Caco-2 (cell line): ENCODE measurements at regions not wholly inside any gene's neighbourhood (a gene's known extent, or its start where the extent isn't known, plus 50 kb on each side); places are given as distances from the start of the nearest gene placed in this dataset.

ENCODE experiments used
- BruUV-seq: library from RNA; stranded (reverse); fragments of 400-500 nt; replicated peaks from 2 replicates; lab custom pipeline; 2021; lab: Mats Ljungman, UMichigan
- CTCF ChIA-PET: fragments of 300-600 bp; sonication (Branson Sonifier 250); formaldehyde crosslinking; loops from one replicate; lab custom pipeline; 2022; ENCODE audit warnings: antibody characterized with exemption; lab: Charles Lee
- POLR2A ChIA-PET: fragments of 300-600 bp; sonication (Branson Sonifier 250); formaldehyde crosslinking; loops from one replicate; lab custom pipeline; 2022; ENCODE audit warnings: antibody characterized with exemption; lab: Charles Lee
- DNase-seq, 2 experiments: peaks; one replicate each; pipeline versions ENCODE4 v3.0.0 to v3.0.0-alpha.2; 2020 to 2022
- H3K27me3 ChIP-seq: replicated peaks from 2 replicates; pipeline ENCODE4 v1.6.0; 2011; ENCODE audit warnings: low read length; ENCODE audit not compliant: control insufficient read depth, insufficient read depth
- H3K36me3 ChIP-seq: 2 replicates; pipeline ENCODE4 v1.5.1; 2011; ENCODE audit warnings: low read length; ENCODE audit not compliant: control insufficient read depth, insufficient read depth
- H3K4me1 ChIP-seq: fragments of 250-450 bp; sonication (Bioruptor Pico); 2 replicates; pipeline ENCODE4 v1.5.1; 2020; ENCODE audit warnings: mild to moderate bottlenecking
- H3K4me3 ChIP-seq: 2 replicates; pipeline ENCODE4 v1.5.1; 2011; ENCODE audit warnings: low read depth, mild to moderate bottlenecking, control low read depth, low read length
- H3K9me3 ChIP-seq: fragments of 250-450 bp; sonication (Bioruptor Pico); 2 replicates; pipeline ENCODE4 v1.5.1; 2020; ENCODE audit warnings: mild to moderate bottlenecking, moderate library complexity
- H3K27ac Mint-ChIP-seq: one replicate; pipeline ENCODE4 v1.8.0; 2022; ENCODE audit warnings: mixed read lengths; ENCODE audit not compliant: unreplicated experiment
- H3K27me3 Mint-ChIP-seq: one replicate; pipeline ENCODE4 v1.8.0; 2022; ENCODE audit warnings: mixed read lengths; ENCODE audit not compliant: insufficient read depth, unreplicated experiment
- H3K36me3 Mint-ChIP-seq: one replicate; pipeline ENCODE4 v1.8.0; 2022; ENCODE audit warnings: mild to moderate bottlenecking, mixed read lengths; ENCODE audit not compliant: insufficient read depth, unreplicated experiment
- H3K4me1 Mint-ChIP-seq: one replicate; pipeline ENCODE4 v1.8.0; 2022; ENCODE audit warnings: low read depth, mixed read lengths; ENCODE audit not compliant: unreplicated experiment
- H3K4me3 Mint-ChIP-seq: one replicate; pipeline ENCODE4 v1.8.0; 2022; ENCODE audit warnings: mild to moderate bottlenecking, moderate library complexity, mixed read lengths; ENCODE audit not compliant: unreplicated experiment
- H3K9me3 Mint-ChIP-seq: one replicate; pipeline ENCODE4 v1.8.0; 2022; ENCODE audit warnings: mixed read lengths; ENCODE audit not compliant: unreplicated experiment
- intact Hi-C: fragments of 100-400 bp; cut with micrococcal nuclease; formaldehyde crosslinking; loops from one replicate; pipeline ENCODE4 v1.10.0; 2022; ENCODE audit not compliant: unreplicated experiment
- TF ChIP-seq, protein P1 (sequence below), 2 experiments: fragments of 200-600 bp in 1 of 2; IDR thresholded peaks; 1 replicate in 1 of 2; 2 replicates in 1 of 2; pipeline versions ENCODE4 v1.5.1 to v1.8.0; 2011 to 2022; ENCODE audit warnings: antibody characterized with exemption in 1 of 2, control low read depth in 1 of 2, inconsistent platforms in 1 of 2, low read depth in 1 of 2, low read length in 1 of 2, mild to moderate bottlenecking in 1 of 2, moderate library complexity in 1 of 2; ENCODE audit not compliant: insufficient read depth in 1 of 2, severe bottlenecking in 1 of 2, unreplicated experiment in 1 of 2

DNA sequence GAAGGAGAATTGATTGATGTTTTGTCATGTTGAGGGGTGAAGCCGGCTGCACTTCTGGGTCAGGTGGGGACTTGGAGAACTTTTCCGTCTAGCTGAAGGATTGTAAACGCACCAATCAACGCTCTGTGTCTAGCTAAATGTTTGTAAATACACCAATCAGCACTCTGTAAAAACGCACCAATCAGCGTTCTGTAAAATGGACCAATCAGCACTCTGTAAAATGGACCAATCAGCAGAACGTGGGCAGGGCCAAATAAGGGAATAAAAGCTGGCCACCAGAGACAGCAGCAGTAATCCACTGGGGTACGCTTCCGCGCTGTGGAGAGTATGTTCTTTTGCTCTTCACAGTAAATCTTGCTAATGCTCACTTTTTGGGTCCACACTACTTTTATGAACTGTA lies 384.1 kb downstream of the FOXG1 start:
- Histone ChIP-seq H3K27me3 (no peaks in the 10 kb centered on the region), H3K36me3 (no peaks in the 10 kb centered on the region), H3K9me3 (no peaks in the 10 kb centered on the region), H3K4me3 (no peak overlapping the region), H3K4me1 (no peaks in the 10 kb centered on the region)
- Mint-ChIP-seq H3K27ac (no peak overlapping the region), H3K4me1 (no peaks in the 10 kb centered on the region), H3K27me3 (no peaks in the 10 kb centered on the region), H3K36me3 (no peaks in the 10 kb centered on the region), H3K4me3 (no peak overlapping the region), H3K9me3 (peaks cover 10% of the 10 kb centered on the region)
- ChIA-PET CTCF (no interaction called here), POLR2A (no interaction called here)
- DNase-seq = no peak
- TF ChIP-seq, protein P1, sequence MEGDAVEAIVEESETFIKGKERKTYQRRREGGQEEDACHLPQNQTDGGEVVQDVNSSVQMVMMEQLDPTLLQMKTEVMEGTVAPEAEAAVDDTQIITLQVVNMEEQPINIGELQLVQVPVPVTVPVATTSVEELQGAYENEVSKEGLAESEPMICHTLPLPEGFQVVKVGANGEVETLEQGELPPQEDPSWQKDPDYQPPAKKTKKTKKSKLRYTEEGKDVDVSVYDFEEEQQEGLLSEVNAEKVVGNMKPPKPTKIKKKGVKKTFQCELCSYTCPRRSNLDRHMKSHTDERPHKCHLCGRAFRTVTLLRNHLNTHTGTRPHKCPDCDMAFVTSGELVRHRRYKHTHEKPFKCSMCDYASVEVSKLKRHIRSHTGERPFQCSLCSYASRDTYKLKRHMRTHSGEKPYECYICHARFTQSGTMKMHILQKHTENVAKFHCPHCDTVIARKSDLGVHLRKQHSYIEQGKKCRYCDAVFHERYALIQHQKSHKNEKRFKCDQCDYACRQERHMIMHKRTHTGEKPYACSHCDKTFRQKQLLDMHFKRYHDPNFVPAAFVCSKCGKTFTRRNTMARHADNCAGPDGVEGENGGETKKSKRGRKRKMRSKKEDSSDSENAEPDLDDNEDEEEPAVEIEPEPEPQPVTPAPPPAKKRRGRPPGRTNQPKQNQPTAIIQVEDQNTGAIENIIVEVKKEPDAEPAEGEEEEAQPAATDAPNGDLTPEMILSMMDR (IDR thresholded peaks at IDR 0.05; ENCODE audit: insufficient read depth in 1 of 2, low read depth in 1 of 2, low read length in 1 of 2, severe bottlenecking in 1 of 2, unreplicated experiment in 1 of 2) = no peak
- intact Hi-C loops = no loop called here
- no TSS peak for BruUV-seq

GRCh38 chr14:29156096-29156495 lies 389.5 kb downstream of the FOXG1 start:
- Mint-ChIP-seq H3K36me3 (no peaks in the 10 kb centered on the region), H3K4me3 (no peak overlapping the region), H3K4me1 (no peaks in the 10 kb centered on the region), H3K9me3 (peaks cover 10% of the 10 kb centered on the region), H3K27ac (no peak overlapping the region), H3K27me3 (no peaks in the 10 kb centered on the region)
- CTCF ChIA-PET = no interaction called here
- DNase-seq = no peak
- intact Hi-C loops = no loop called here
- no peaks in the 10 kb centered on the region for H3K9me3 ChIP-seq
- no peaks in the 10 kb centered on the region for H3K27me3 ChIP-seq
- TF ChIP-seq, protein P1 (IDR thresholded peaks at IDR 0.05; ENCODE audit: insufficient read depth in 1 of 2, low read depth in 1 of 2, low read length in 1 of 2, severe bottlenecking in 1 of 2, unreplicated experiment in 1 of 2) = no peak
- no peaks in the 10 kb centered on the region for H3K4me1 ChIP-seq
- no peaks in the 10 kb centered on the region for H3K36me3 ChIP-seq
- H3K4me3 ChIP-seq = no peak overlapping the region
- POLR2A ChIA-PET = no interaction called here
- no TSS peak for BruUV-seq

DNA sequence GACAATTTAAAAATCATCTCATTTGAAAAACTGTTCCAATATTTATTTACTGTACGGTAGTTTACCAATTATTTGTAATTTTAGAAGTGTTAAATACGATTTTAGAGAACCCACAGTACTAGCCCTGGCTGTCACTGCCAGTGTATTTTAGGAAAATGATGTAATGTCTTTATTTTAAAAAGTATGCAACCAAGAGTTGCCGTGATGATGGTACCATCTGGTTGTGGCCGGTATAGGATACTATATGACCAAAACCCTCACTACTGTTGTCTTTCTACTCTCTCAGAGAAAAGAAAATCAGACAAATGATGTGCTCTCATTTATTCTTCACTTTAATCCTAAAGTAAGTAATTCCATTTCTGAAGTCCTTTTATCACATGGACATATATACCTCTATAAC lies 395.0 kb downstream of the FOXG1 start:
- Mint-ChIP-seq H3K4me3 (no peak overlapping the region), H3K27me3 (no peaks in the 10 kb centered on the region), H3K27ac (no peak overlapping the region), H3K4me1 (no peaks in the 10 kb centered on the region), H3K36me3 (no peaks in the 10 kb centered on the region), H3K9me3 (no peaks in the 10 kb centered on the region)
- H3K4me1 ChIP-seq = no peaks in the 10 kb centered on the region
- H3K27me3 ChIP-seq = no peaks in the 10 kb centered on the region
- H3K9me3 ChIP-seq = no peaks in the 10 kb centered on the region
- POLR2A ChIA-PET = no interaction called here
- BruUV-seq = no TSS peak
- TF ChIP-seq, protein P1 (IDR thresholded peaks at IDR 0.05; ENCODE audit: insufficient read depth in 1 of 2, low read depth in 1 of 2, low read length in 1 of 2, severe bottlenecking in 1 of 2, unreplicated experiment in 1 of 2) = no peak
- intact Hi-C loops = no loop called here
- DNase-seq = no peak
- no peaks in the 10 kb centered on the region for H3K36me3 ChIP-seq
- CTCF ChIA-PET = no interaction called here
- no peak overlapping the region for H3K4me3 ChIP-seq
